GM12878 (cell line): ENCODE measurements at regions not wholly inside any gene's neighbourhood (a gene's known extent, or its start where the extent isn't known, plus 50 kb on each side); places are given as distances from the start of the nearest gene placed in this dataset.

Experiments used
- ATAC-seq: fragments of 200-7000 bp; cut with Tn5 transposase; 3 replicates; pipeline ENCODE4 v1.9.1; 2020; ENCODE audit warnings: mild to moderate bottlenecking, moderate library complexity
- BruUV-seq: library from RNA; stranded (reverse); fragments of 400-500 nt; replicated peaks from 2 replicates; lab custom pipeline; 2021; lab: Mats Ljungman, UMichigan
- CTCF ChIA-PET: fragments of 300-600 bp; sonication (Branson Sonifier 250); formaldehyde crosslinking; extraction: SDS; loops from one replicate; lab custom pipeline; 2021; ENCODE audit warnings: inconsistent platforms; lab: Yijun Ruan, JAX
- POLR2A ChIA-PET: fragments of 350-600 bp; formaldehyde crosslinking; extraction: SDS; loops from one replicate; lab custom pipeline; 2021; ENCODE audit warnings: inconsistent platforms; lab: Charles Lee
- RAD21 ChIA-PET: fragments of 300-600 bp; sonication (Branson Sonifier 250); formaldehyde crosslinking; loops from one replicate; lab custom pipeline; 2023; ENCODE audit warnings: antibody characterized with exemption; ENCODE audit not compliant: unreplicated experiment; lab: Charles Lee
- SMC1A ChIA-PET: fragments of 300-600 bp; sonication (Branson Sonifier 250); formaldehyde crosslinking; loops from one replicate; lab custom pipeline; 2023; ENCODE audit not compliant: unreplicated experiment, uncharacterized antibody; lab: Charles Lee
- DNase-seq: peaks from one replicate; pipeline ENCODE4 v3.0.0-alpha.2; 2011; ENCODE audit warnings: low read depth, low spot score
- FAIRE-seq: peaks from 3 replicates; lab custom pipeline; 2011; peaks lifted over from hg19 to GRCh38; lab: Jason Lieb, UNC
- H2AFZ ChIP-seq: 2 replicates; pipeline ENCODE4 v1.6.0; 2011; ENCODE audit warnings: low read depth, low read length, control low read depth; ENCODE audit not compliant: control insufficient read depth
- H3K27ac ChIP-seq: 2 replicates; pipeline ENCODE4 v1.5.1; 2011; ENCODE audit warnings: control low read depth; ENCODE audit not compliant: control insufficient read depth, insufficient read depth
- H3K27me3 ChIP-seq, 2 experiments: replicated peaks in 1 of 2; 2 replicates each; pipeline versions ENCODE4 v1.6.0 to v1.6.1; 2011; ENCODE audit warnings: low read length in 1 of 2; ENCODE audit not compliant: control insufficient read depth in 2 of 2, insufficient read depth in 2 of 2
- H3K36me3 ChIP-seq, 2 experiments: 2 replicates each; pipeline ENCODE4 v1.5.1; 2011; ENCODE audit warnings: low read length in 1 of 2; ENCODE audit not compliant: control insufficient read depth in 2 of 2, insufficient read depth in 2 of 2
- H3K4me1 ChIP-seq: 2 replicates; pipeline ENCODE4 v1.6.1; 2011; ENCODE audit warnings: mild to moderate bottlenecking, low read length, moderate library complexity, mixed read lengths; ENCODE audit not compliant: control insufficient read depth, insufficient read depth
- H3K4me2 ChIP-seq: 2 replicates; pipeline ENCODE4 v1.6.0; 2011; ENCODE audit warnings: control low read depth; ENCODE audit not compliant: control insufficient read depth, insufficient read depth
- H3K4me3 ChIP-seq: fragments of 200-600 bp; sonication (generic); 2 replicates; pipeline ENCODE4 v1.5.1; 2016
- H3K79me2 ChIP-seq: 2 replicates; pipeline ENCODE4 v1.6.0; 2011; ENCODE audit warnings: low read length; ENCODE audit not compliant: control insufficient read depth, insufficient read depth
- H3K9ac ChIP-seq: 2 replicates; pipeline ENCODE4 v1.8.0; 2011; ENCODE audit warnings: low read length, control low read depth, mixed read lengths; ENCODE audit not compliant: control insufficient read depth, insufficient read depth
- H3K9me3 ChIP-seq: replicated peaks from 3 replicates; pipeline ENCODE4 v1.5.1; 2011; ENCODE audit warnings: mild to moderate bottlenecking, low read length; ENCODE audit not compliant: control insufficient read depth, insufficient read depth
- H4K20me1 ChIP-seq: 2 replicates; pipeline ENCODE4 v1.6.0; 2011; ENCODE audit not compliant: control insufficient read depth, insufficient read depth
- CBFB ChIP-seq: IDR thresholded peaks from 2 replicates; pipeline ENCODE4 v1.6.1; 2016; ENCODE audit warnings: antibody characterized with exemption, low read depth
- CHD1 ChIP-seq: IDR thresholded peaks from 2 replicates; pipeline ENCODE4 v1.6.1; 2012; ENCODE audit warnings: low read depth, low read length, improper control_type of control experiment
- IKZF1 ChIP-seq: fragments of 450-650 bp; conservative IDR thresholded peaks from 2 replicates; pipeline ENCODE4 v1.6.1; 2017; ENCODE audit warnings: antibody characterized with exemption, mild to moderate bottlenecking
- KDM1A ChIP-seq: fragments of 200-600 bp; sonication (generic); IDR thresholded peaks from 2 replicates; pipeline ENCODE4 v1.6.1; 2016; ENCODE audit warnings: borderline replicate concordance
- LARP7 ChIP-seq: fragments of 450-650 bp; IDR thresholded peaks from 2 replicates; pipeline ENCODE4 v1.6.1; 2017; ENCODE audit warnings: mild to moderate bottlenecking
- MEF2B ChIP-seq: fragments of 450-650 bp; IDR thresholded peaks from 2 replicates; pipeline ENCODE4 v1.6.1; 2018; ENCODE audit warnings: mild to moderate bottlenecking, moderate library complexity; ENCODE audit not compliant: partially characterized antibody, poor library complexity, severe bottlenecking
- MTA3 ChIP-seq: IDR thresholded peaks from 2 replicates; pipeline ENCODE4 v1.6.1; 2012; ENCODE audit warnings: low read length, inconsistent platforms, borderline replicate concordance
- NBN ChIP-seq: fragments of 450-650 bp; IDR thresholded peaks from 2 replicates; pipeline ENCODE4 v1.6.1; 2016
- POU2F2 ChIP-seq: IDR thresholded peaks from 3 replicates; pipeline ENCODE4 v1.6.1; 2011; ENCODE audit warnings: low read depth, mild to moderate bottlenecking, low read length, borderline replicate concordance
- RFX5 ChIP-seq: IDR thresholded peaks from 2 replicates; pipeline ENCODE4 v1.6.1; 2011; ENCODE audit warnings: low read depth, low read length, improper control_type of control experiment
- SMARCA5 ChIP-seq: fragments of 450-650 bp; IDR thresholded peaks from 2 replicates; pipeline ENCODE4 v1.6.1; 2017; ENCODE audit warnings: mild to moderate bottlenecking
- SP1 ChIP-seq: IDR thresholded peaks from one replicate; pipeline ENCODE4 v1.6.1; 2011; ENCODE audit warnings: low read depth, low read length
- SPI1 ChIP-seq: IDR thresholded peaks from 2 replicates; pipeline ENCODE4 v1.6.1; 2011; ENCODE audit warnings: low read depth, mild to moderate bottlenecking, low read length, moderate library complexity, borderline replicate concordance; ENCODE audit not compliant: insufficient read depth
- STAT3 ChIP-seq: IDR thresholded peaks from 2 replicates; pipeline ENCODE4 v1.6.1; 2011; ENCODE audit warnings: low read depth, low read length, improper control_type of control experiment
- TAF1 ChIP-seq: IDR thresholded peaks from 2 replicates; pipeline ENCODE4 v1.6.1; 2011; ENCODE audit warnings: mild to moderate bottlenecking, low read depth, low read length, borderline replicate concordance
- TBL1XR1 ChIP-seq: IDR thresholded peaks from 2 replicates; pipeline ENCODE4 v1.6.1; 2012; ENCODE audit warnings: low read depth, low read length, improper control_type of control experiment
- ZNF207 ChIP-seq: fragments of 450-650 bp; IDR thresholded peaks from 2 replicates; pipeline ENCODE4 v1.6.1; 2014; ENCODE audit warnings: antibody characterized with exemption, mild to moderate bottlenecking, borderline replicate concordance
- WGBS: methylation state at CpG from one replicate; pipeline ENCODE4 v1.1.6; 2016; ENCODE audit warnings: low lambda C conversion rate; ENCODE audit not compliant: insufficient replicate concordance, insufficient coverage; ENCODE audit errors: missing lambda C conversion rate; 5-methylcytosine and 5-hydroxymethylcytosine counted together
- in situ Hi-C: fragments of 300-500 bp; cut with MboI; formaldehyde crosslinking; loops from 9 replicates; pipeline ENCODE4 v1.14.3; 2018; ENCODE audit warnings: mixed read lengths
- intact Hi-C: fragments of 100-400 bp; cut with micrococcal nuclease; formaldehyde crosslinking; loops from one replicate; pipeline ENCODE4 v1.14.2; 2022; ENCODE audit not compliant: unreplicated experiment
- TF ChIP-seq, protein P1 (sequence below): IDR thresholded peaks from 2 replicates; pipeline ENCODE4 v1.6.1; 2011; ENCODE audit warnings: borderline replicate concordance, low read depth, mild to moderate bottlenecking, moderate library complexity, low read length; ENCODE audit not compliant: insufficient read depth, poor library complexity, severe bottlenecking

GRCh38 chr6:131400779-131401496 is 172.1 kb upstream of the ARG1 start:
- ChIA-PET CTCF (no interaction called here), POLR2A (no interaction called here), SMC1A (interaction anchor here (0.9 kb wide), 1 partner anchor 185 kb away, joined by 4 read pairs; no protein-coding TSS in a partner anchor), RAD21 (no interaction called here)
- no TSS peak for BruUV-seq
- FAIRE-seq = no peak
- H3K27me3 ChIP-seq = no peaks in the 10 kb centered on the region
- no peak overlapping the region for H3K9ac ChIP-seq
- no peaks in the 10 kb centered on the region for H3K4me1 ChIP-seq
- 24% methylated on average over 2 of the region's 2 CpGs for WGBS
- no peak overlapping the region for H3K27ac ChIP-seq
- no peaks in the 10 kb centered on the region for H3K36me3 ChIP-seq
- no peaks in the 10 kb centered on the region for H3K79me2 ChIP-seq
- TF ChIP-seq ZNF207 = no peak
- no peak for TF ChIP-seq TBL1XR1
- TF ChIP-seq SPI1 = peak; percentile 24; the same call in 1 of the 2 replicates
- TF ChIP-seq RFX5 = no peak
- TF ChIP-seq, all 136 proteins: peak for 1
- no peak overlapping the region for H2AFZ ChIP-seq
- in situ Hi-C loops (no loop called here), intact Hi-C loops (no loop called here)
- H3K4me2 ChIP-seq = no peak overlapping the region
- no peaks in the 10 kb centered on the region for H4K20me1 ChIP-seq
- H3K9me3 ChIP-seq = no peaks in the 10 kb centered on the region
- H3K4me3 ChIP-seq = no peak overlapping the region
- no peak for DNase-seq
- no peak for ATAC-seq

GRCh38 chr6:131408811-131409210 is 164.2 kb upstream of the ARG1 start:
- Histone ChIP-seq H2AFZ (no peak overlapping the region), H3K27ac (no peak overlapping the region), H4K20me1 (no peaks in the 10 kb centered on the region), H3K9ac (no peak overlapping the region), H3K79me2 (no peaks in the 10 kb centered on the region), H3K9me3 (no peaks in the 10 kb centered on the region), H3K4me1 (no peaks in the 10 kb centered on the region), H3K4me2 (no peak overlapping the region), H3K4me3 (no peak overlapping the region), H3K27me3 (no peaks in the 10 kb centered on the region), H3K36me3 (no peaks in the 10 kb centered on the region)
- intact Hi-C loops (no loop called here), in situ Hi-C loops (no loop called here)
- WGBS = 17% methylated on average over 1 of the region's 1 CpG
- SMC1A ChIA-PET = no interaction called here
- DNase-seq (no peak), FAIRE-seq (no peak), ATAC-seq (no peak)
- CTCF ChIA-PET = interaction anchor here (0.8 kb wide), 1 partner anchor 16 kb away, joined by 3 read pairs; no protein-coding TSS in a partner anchor
- TF ChIP-seq KDM1A (no peak), LARP7 (no peak), MEF2B (no peak), CHD1 (no peak), SMARCA5 (no peak), IKZF1 (no peak), TAF1 (no peak), CBFB (no peak), SP1 (no peak), POU2F2 (no peak), NBN (no peak), MTA3 (no peak), STAT3 (no peak)
- TF ChIP-seq, protein P1, sequence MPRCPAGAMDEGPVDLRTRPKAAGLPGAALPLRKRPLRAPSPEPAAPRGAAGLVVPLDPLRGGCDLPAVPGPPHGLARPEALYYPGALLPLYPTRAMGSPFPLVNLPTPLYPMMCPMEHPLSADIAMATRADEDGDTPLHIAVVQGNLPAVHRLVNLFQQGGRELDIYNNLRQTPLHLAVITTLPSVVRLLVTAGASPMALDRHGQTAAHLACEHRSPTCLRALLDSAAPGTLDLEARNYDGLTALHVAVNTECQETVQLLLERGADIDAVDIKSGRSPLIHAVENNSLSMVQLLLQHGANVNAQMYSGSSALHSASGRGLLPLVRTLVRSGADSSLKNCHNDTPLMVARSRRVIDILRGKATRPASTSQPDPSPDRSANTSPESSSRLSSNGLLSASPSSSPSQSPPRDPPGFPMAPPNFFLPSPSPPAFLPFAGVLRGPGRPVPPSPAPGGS = no peak
- POLR2A ChIA-PET = no interaction called here
- no TSS peak for BruUV-seq
- RAD21 ChIA-PET = no interaction called here
